Astrocyte (in vitro differentiated cells and primary cell): ENCODE measurements at regions not wholly inside any gene's neighbourhood (a gene's known extent, or its start where the extent isn't known, plus 50 kb on each side); places are given as distances from the start of the nearest gene placed in this dataset.

Source experiments
- CTCF ChIP-seq: IDR thresholded peaks from 2 replicates; pipeline ENCODE4 v1.5.1; 2011; ENCODE audit warnings: low read depth, mild to moderate bottlenecking, inconsistent platforms, low read length, moderate library complexity; ENCODE audit not compliant: insufficient read depth
- EZH2 ChIP-seq: IDR thresholded peaks from 2 replicates; pipeline ENCODE4 v1.6.1; 2012; ENCODE audit warnings: mild to moderate bottlenecking, low read length, inconsistent platforms; ENCODE audit not compliant: insufficient read depth

- no peak for TF ChIP-seq CTCF
- TF ChIP-seq EZH2, result no peak
These were observed 648.1 kb downstream of the USP25 start for GRCh38 chr21:16377857-16378256.
